AG04450 (cell line): ENCODE measurements at regions not wholly inside any gene's neighbourhood (a gene's known extent, or its start where the extent isn't known, plus 50 kb on each side); places are given as distances from the start of the nearest gene placed in this dataset.

Source experiments
- CTCF ChIA-PET: fragments of 300-600, 350-600 bp; formaldehyde crosslinking; extraction: SDS; loops from one replicate; lab custom pipeline; 2022; ENCODE audit warnings: antibody characterized with exemption, inconsistent platforms; lab: Charles Lee
- POLR2A ChIA-PET: fragments of 350-600 bp; formaldehyde crosslinking; extraction: SDS; loops from one replicate; lab custom pipeline; 2021; ENCODE audit warnings: antibody characterized with exemption, inconsistent platforms; lab: Yijun Ruan, JAX
- DNase-seq: peaks from one replicate; pipeline ENCODE4 v3.0.0-alpha.2; 2011; ENCODE audit warnings: low read depth, low spot score
- H3K27ac ChIP-seq: one replicate; pipeline ENCODE4 v1.5.1; 2012; ENCODE audit warnings: low read depth, low read length, control low read depth
- H3K27me3 ChIP-seq: one replicate; pipeline ENCODE4 v1.6.0; 2012; ENCODE audit warnings: low read length; ENCODE audit not compliant: control insufficient read depth, insufficient read depth
- H3K4me3 ChIP-seq: 2 replicates; pipeline ENCODE4 v1.5.1; 2011; ENCODE audit warnings: mild to moderate bottlenecking, low read depth, low read length, control low read depth
- H3K9me3 ChIP-seq: 2 replicates; pipeline ENCODE4 v1.5.1; 2012; ENCODE audit warnings: low read length; ENCODE audit not compliant: control insufficient read depth, insufficient read depth
- CTCF ChIP-seq: IDR thresholded peaks from 2 replicates; pipeline ENCODE4 v1.5.1; 2011; ENCODE audit warnings: low read depth, low read length, control low read depth, inconsistent platforms

DNA sequence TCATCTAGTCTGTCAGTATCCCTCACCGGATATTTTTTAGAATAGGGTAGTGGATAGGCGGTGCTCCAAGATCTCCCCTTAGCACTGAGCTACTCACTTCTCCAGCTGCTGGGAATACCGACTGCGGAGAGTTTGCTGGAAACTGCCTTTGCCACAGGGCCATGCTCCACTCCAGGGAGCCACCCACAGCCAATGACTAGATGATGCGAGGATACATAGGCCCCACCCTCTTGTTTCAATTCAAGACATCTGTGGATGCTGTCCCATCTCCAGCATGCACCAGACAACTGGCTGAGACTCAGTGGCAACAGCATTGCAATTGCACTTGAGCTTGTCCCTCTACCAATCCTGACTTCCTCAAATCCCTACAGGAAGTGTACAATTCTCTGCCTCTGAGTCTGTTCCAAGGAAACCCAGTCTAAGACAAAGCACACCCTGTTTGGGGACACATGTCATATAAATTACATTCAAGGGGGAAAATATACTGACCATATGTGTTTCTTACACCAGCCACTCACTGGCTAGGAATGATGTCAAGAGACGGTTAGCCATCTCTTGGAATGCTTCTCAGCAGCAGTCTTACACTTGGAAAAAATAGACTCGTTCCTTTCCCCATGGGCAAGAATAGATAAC is 312.6 kb upstream of the KIF2A start:
- no peaks in the 10 kb centered on the region for H3K9me3 ChIP-seq
- no peak for DNase-seq
- ChIA-PET POLR2A (no interaction called here), CTCF (no interaction called here)
- H3K4me3 ChIP-seq: no peak overlapping the region
- no peak for TF ChIP-seq CTCF
- no peaks in the 10 kb centered on the region for H3K27me3 ChIP-seq
- H3K27ac ChIP-seq: no peak overlapping the region

- TF ChIP-seq CTCF: no peak
- CTCF ChIA-PET: no interaction called here
These were observed 311.8 kb upstream of the KIF2A start for GRCh38 chr5:61994171-61994570.

GRCh38 chr5:61995486-61995885 is 310.5 kb upstream of the KIF2A start:
- CTCF ChIA-PET: no interaction called here
- no peaks in the 10 kb centered on the region for H3K9me3 ChIP-seq
- no peaks in the 10 kb centered on the region for H3K27me3 ChIP-seq
- no peak overlapping the region for H3K4me3 ChIP-seq
- no peak overlapping the region for H3K27ac ChIP-seq
- no peak for DNase-seq
- POLR2A ChIA-PET: no interaction called here
- no peak for TF ChIP-seq CTCF

More at GRCh38 chr5:61994171-61994570, 311.8 kb upstream of the KIF2A start:
- H3K27ac ChIP-seq: no peak overlapping the region
- no peaks in the 10 kb centered on the region for H3K27me3 ChIP-seq
- POLR2A ChIA-PET: no interaction called here
- DNase-seq: no peak
- no peak overlapping the region for H3K4me3 ChIP-seq
- H3K9me3 ChIP-seq: no peaks in the 10 kb centered on the region

- DNase-seq: no peak
- CTCF ChIA-PET: interaction anchor here (0.6 kb wide), 1 partner anchor 56 kb away, joined by 4 read pairs; no protein-coding TSS in a partner anchor
- no peaks in the 10 kb centered on the region for H3K27me3 ChIP-seq
- no peak overlapping the region for H3K27ac ChIP-seq
- POLR2A ChIA-PET: no interaction called here
- TF ChIP-seq CTCF: no peak
- H3K9me3 ChIP-seq: no peaks in the 10 kb centered on the region
- H3K4me3 ChIP-seq: no peak overlapping the region
These were observed 306.6 kb upstream of the KIF2A start for GRCh38 chr5:61999371-61999770.

DNA sequence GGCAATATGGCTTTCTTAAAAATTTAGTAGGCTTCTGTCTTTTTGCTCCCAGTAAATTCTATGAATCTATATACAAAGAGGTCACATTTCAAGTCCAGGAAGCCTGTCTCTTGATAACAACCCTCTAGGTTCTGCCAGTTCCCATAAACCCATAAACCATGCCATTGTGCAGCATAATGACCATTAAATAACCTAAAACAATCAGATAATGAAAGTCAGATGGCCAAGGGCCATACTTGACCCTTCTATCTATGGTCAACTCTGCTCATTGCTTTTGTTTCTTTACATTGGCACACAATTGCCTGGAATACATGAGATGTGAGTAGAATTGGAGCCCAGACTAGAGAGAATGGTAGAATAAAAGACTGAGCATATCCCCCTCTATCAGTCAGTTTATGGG is 305.4 kb upstream of the KIF2A start:
- DNase-seq: no peak
- Histone ChIP-seq H3K9me3 (no peaks in the 10 kb centered on the region), H3K27ac (no peak overlapping the region), H3K4me3 (no peak overlapping the region), H3K27me3 (no peaks in the 10 kb centered on the region)
- ChIA-PET POLR2A (no interaction called here), CTCF (no interaction called here)
- no peak for TF ChIP-seq CTCF
